IMR-90 (cell line): ENCODE measurements at regions not wholly inside any gene's neighbourhood (a gene's known extent, or its start where the extent isn't known, plus 50 kb on each side); places are given as distances from the start of the nearest gene placed in this dataset.

ENCODE experiments used
- BHLHE40 ChIP-seq: fragments of 150-350 bp; IDR thresholded peaks from 2 replicates; pipeline ENCODE4 v1.6.1; 2016; ENCODE audit warnings: mild to moderate bottlenecking, low read depth, low read length
- CEBPB ChIP-seq: IDR thresholded peaks from 2 replicates; pipeline ENCODE4 v1.6.1; 2012; ENCODE audit warnings: low read depth, low read length, improper control_type of control experiment
- CHD1 ChIP-seq: IDR thresholded peaks from 2 replicates; pipeline ENCODE4 v1.6.1; 2012; ENCODE audit warnings: low read depth, low read length, improper control_type of control experiment
- MAFK ChIP-seq: IDR thresholded peaks from 2 replicates; pipeline ENCODE4 v1.6.1; 2012; ENCODE audit warnings: low read depth, low read length, improper control_type of control experiment
- MXI1 ChIP-seq: IDR thresholded peaks from 2 replicates; pipeline ENCODE4 v1.6.1; 2012; ENCODE audit warnings: low read depth, mild to moderate bottlenecking, low read length, moderate library complexity, borderline replicate concordance
- POLR2A ChIP-seq: IDR thresholded peaks from 2 replicates; pipeline ENCODE4 v1.6.1; 2012; ENCODE audit warnings: mild to moderate bottlenecking, low read depth, low read length
- RAD21 ChIP-seq: IDR thresholded peaks from 2 replicates; pipeline ENCODE4 v1.6.1; 2012; ENCODE audit warnings: low read length, improper control_type of control experiment
- SMC3 ChIP-seq: fragments of 150-350 bp; IDR thresholded peaks from 2 replicates; pipeline ENCODE4 v1.6.1; 2016; ENCODE audit warnings: low read depth, mild to moderate bottlenecking, antibody characterized with exemption, low read length, moderate library complexity
- TF ChIP-seq, protein P1 (sequence below): conservative IDR thresholded peaks from 2 replicates; pipeline ENCODE4 v1.5.1; 2012; ENCODE audit warnings: mild to moderate bottlenecking, low read depth, low read length, improper control_type of control experiment
- TF ChIP-seq, protein P2 (sequence below): fragments of 150-350 bp; IDR thresholded peaks from 2 replicates; pipeline ENCODE4 v1.6.1; 2017; ENCODE audit warnings: mild to moderate bottlenecking, antibody characterized with exemption, low read length, low read depth

DNA sequence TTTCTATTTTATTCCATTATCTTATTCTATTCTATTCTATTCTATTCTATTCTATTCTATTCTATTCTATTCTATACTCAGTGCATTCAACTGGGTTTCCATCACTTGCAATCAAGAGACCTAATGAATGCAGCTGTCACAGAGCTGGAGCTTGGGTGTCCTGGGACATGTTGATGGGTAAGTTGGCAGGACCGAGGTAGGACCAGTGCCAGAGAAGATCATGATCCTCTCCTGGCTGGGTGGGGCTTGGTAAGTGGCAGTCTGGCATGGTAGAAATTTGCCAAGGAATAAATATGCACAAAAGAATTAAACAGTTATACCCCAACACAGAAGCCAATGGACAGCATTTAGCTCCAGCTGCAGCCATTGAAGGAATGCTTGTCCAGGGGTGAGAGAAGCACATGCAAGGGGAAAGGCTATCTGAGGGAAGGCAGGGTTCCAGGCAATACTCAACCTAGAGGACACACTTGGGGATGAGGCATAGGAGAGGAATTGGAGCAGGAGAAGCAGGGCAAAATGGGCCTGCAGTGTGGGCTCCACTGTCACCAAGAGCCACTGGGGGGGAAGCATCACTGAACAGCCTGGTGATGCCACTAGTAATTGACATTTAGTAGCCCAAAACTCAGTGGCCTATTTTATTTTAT lies 97.0 kb upstream of the CD82 start:
- TF ChIP-seq, protein P1, sequence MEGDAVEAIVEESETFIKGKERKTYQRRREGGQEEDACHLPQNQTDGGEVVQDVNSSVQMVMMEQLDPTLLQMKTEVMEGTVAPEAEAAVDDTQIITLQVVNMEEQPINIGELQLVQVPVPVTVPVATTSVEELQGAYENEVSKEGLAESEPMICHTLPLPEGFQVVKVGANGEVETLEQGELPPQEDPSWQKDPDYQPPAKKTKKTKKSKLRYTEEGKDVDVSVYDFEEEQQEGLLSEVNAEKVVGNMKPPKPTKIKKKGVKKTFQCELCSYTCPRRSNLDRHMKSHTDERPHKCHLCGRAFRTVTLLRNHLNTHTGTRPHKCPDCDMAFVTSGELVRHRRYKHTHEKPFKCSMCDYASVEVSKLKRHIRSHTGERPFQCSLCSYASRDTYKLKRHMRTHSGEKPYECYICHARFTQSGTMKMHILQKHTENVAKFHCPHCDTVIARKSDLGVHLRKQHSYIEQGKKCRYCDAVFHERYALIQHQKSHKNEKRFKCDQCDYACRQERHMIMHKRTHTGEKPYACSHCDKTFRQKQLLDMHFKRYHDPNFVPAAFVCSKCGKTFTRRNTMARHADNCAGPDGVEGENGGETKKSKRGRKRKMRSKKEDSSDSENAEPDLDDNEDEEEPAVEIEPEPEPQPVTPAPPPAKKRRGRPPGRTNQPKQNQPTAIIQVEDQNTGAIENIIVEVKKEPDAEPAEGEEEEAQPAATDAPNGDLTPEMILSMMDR: no peak
- no peak for TF ChIP-seq BHLHE40
- TF ChIP-seq, protein P2, sequence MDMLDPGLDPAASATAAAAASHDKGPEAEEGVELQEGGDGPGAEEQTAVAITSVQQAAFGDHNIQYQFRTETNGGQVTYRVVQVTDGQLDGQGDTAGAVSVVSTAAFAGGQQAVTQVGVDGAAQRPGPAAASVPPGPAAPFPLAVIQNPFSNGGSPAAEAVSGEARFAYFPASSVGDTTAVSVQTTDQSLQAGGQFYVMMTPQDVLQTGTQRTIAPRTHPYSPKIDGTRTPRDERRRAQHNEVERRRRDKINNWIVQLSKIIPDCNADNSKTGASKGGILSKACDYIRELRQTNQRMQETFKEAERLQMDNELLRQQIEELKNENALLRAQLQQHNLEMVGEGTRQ: no peak
- no peak for TF ChIP-seq RAD21
- TF ChIP-seq MXI1: no peak
- no peak for TF ChIP-seq POLR2A
- TF ChIP-seq MAFK: no peak
- TF ChIP-seq CEBPB: no peak
- TF ChIP-seq CHD1: no peak
- TF ChIP-seq SMC3: no peak
